GM19240 (cell line): ENCODE measurements at regions not wholly inside any gene's neighbourhood (a gene's known extent, or its start where the extent isn't known, plus 50 kb on each side); places are given as distances from the start of the nearest gene placed in this dataset.
"Not testable (repeated sequence)": the region's sequence is repeated elsewhere in the genome, so short reads cannot be mapped to it uniquely, and the experiment has no call there.

Source experiments
- DNase-seq: peaks from one replicate; pipeline ENCODE4 v3.0.0; 2011; ENCODE audit warnings: low spot score; ENCODE audit not compliant: insufficient read length

DNA sequence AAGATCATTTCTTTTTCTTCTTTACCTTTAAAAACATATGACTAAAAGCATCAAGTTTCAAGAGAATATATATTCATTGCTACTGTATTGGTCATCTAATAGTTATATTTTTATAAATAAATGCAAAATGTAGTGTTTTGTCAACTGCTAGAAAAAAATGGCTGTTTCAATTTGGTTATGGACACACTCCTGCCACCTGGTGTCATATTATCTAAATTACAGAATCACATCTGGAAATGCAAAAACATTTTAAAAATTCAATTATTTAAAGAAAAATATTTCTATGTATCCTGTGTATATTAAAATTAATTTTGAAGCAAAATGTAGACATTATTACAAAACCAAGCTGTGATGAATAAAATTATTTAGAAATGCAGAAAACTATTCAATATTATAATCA lies 329.4 kb upstream of the PCDH18 start:
- no peak for DNase-seq

GRCh38 chr4:137853424-137853823 lies 321.1 kb upstream of the PCDH18 start:
- no peak for DNase-seq

- no peak for DNase-seq
Observed at GRCh38 chr4:137852326-137852725, 320.0 kb upstream of the PCDH18 start.

DNA sequence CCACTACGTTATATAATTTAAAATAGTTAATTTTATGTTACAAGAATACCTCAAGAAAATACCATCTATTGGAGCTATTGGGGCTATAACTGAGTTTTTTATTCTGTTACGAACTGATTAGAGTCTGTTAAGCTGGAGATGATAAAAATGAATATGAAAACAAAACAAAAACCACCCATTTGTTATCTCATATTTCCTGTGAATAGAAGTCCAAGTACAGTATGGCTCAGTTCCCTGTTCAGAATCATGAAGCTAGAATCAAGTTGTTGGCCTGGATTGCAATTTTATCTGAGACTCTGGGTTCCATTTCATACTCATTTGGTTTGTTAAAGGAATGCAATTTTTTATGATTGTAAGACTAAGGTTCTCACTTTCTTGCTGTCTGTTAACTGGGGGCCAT lies 319.1 kb upstream of the PCDH18 start:
- DNase-seq, result no peak

DNA sequence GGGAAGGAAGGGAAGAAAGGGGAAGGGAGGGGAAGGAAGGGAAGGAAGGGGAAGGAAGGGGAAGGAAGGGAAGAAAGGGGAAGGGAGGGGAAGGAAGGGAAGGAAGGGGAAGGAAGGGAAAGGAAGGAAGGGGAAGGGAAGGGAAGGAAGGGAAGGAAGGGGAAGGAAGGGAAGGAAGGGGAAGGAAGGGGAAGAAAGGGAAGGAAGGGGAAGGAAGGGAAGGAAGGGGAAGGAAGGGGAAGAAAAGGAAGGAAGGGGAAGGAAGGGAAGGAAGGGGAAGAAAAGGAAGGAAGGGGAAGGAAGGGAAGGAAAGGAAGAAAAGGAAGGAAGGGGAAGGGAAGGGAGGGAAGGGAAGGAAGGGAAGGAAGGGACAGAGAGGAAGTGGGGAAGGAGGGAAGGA lies 295.7 kb upstream of the PCDH18 start:
- not testable (repeated sequence) for DNase-seq

DNA sequence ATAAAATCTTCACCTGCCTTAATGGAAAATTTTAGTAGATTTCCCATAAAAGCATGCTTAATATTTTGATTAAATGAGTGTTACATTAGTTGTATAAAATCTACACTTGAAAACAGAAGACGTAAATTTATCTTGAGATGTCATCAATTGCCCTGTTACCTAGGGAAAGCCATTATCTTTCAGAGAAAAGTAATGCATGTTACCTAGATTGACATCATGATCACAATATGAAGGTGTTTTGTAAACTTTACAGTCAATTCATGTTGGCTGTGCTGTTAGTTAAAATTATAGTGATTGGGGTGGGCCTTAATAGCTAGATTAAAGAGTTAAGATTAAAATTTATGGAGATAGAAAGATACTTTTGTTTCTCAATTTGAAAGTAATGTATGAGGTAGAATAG lies 293.2 kb upstream of the PCDH18 start:
- DNase-seq, result no peak

DNA sequence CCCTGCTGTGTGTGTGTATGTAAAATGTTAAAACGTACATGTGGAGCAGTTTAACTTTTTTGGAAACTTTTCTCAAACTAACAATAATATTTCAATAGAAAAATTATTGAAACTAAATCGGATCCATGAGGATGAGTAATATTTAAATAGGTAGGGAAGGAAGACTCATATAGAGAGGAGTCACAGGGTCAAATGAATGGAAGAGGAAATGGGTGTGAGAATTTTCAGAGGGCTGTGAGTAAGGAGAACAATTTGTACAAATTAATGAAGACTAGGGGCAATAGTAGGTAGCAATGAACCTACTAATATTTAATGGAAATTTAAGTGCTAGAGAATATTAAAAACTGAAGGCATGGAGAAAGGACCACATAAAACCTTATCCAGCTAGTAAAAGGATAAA lies 290.7 kb upstream of the PCDH18 start:
- no peak for DNase-seq

- no peak for DNase-seq
Observed at GRCh38 chr4:137819964-137820383, 287.7 kb upstream of the PCDH18 start.

DNA sequence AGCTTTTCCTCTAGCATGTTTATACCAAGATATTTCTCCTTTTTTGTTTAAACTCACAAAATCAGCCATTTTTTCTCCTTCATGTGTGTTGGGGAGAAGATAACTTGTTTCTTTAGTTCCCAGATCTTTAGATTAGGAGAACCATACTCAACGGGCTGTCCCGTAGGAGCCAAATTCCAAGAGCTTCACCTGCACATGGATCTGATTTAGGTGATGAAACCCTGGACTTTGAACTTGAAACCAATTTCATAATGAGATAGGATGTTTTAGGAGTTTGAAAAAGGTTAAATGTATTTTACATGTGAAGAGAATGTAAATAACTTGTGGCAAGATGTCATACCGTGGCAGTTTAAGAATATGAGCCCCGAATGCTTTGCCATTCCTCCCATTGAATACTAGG lies 280.0 kb upstream of the PCDH18 start:
- no peak for DNase-seq

- DNase-seq, result no peak
Observed at GRCh38 chr4:137806420-137806819, 274.1 kb upstream of the PCDH18 start.

DNA sequence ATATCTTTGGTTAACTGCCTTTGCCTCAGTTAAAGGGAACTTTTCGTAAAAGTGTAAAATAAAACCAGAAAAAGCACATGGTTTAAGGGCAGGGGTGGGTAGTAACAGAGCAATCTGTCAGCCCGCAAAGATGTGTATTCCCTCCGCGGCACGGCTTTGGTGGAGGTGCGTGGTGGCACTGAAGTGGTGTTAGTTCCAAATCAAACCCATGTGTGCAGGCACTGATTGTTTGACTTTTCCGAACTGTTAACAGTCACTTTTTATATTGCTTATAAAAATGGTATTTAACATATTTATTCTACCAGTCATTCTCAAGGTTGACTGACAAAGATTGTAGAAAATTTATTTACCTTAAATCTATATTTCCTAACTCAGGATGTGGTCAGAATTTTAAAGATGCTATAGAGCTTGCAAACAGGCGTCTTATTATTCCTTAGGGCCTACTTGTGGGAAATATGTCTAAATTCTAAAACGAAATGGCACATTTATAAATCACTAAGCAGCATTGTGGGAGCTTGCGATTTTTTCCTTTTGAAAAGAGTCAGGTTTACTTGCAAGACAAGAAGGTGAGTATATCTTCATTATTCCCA lies 272.7 kb upstream of the PCDH18 start:
- no peak for DNase-seq

- DNase-seq, result no peak
Observed at GRCh38 chr4:137800861-137801260, 268.6 kb upstream of the PCDH18 start.

GRCh38 chr4:137794764-137795254 lies 262.5 kb upstream of the PCDH18 start:
- no peak for DNase-seq

DNA sequence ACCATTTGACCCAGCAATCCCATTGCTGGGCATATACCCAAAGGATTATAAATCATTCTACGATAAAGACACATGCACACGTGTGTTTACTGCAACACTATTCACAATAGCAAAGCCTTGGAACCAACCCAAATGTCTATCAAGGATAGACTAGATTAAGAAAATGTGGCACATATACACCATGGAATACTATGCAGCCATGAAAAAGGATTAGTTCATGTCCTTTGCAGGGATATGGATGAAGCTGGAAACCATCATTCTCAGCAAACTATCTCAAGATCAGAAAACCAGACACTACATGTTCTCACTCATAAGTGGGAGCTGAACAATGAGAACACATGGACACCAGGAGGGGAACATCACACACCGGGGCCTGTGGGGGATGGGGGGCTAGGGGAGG lies 257.0 kb upstream of the PCDH18 start:
- not testable (repeated sequence) for DNase-seq

GRCh38 chr4:137783923-137784322 lies 251.6 kb upstream of the PCDH18 start:
- DNase-seq, result not testable (repeated sequence)

DNA sequence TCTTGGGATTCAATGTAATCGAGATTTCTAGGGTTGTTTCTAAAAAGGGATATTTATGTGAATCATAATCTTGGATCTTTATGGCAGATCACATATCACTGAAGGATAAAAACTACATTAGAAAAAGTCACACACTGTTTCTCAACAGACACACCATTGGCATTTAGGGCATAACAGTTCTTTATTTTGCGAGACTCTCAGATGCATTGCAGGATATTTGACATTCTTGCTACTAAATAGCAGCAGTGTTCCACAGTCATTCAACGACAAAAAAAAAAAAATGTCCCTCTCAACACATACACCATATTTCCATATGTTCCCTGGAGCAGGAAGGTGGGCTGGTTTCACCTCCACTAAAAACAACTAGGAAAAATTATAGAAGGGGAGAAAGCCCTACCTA lies 243.4 kb upstream of the PCDH18 start:
- DNase-seq, result no peak

- DNase-seq, result no peak
Observed at GRCh38 chr4:137774501-137774900, 242.2 kb upstream of the PCDH18 start.

GRCh38 chr4:137768881-137769280 lies 236.6 kb upstream of the PCDH18 start:
- no peak for DNase-seq

GRCh38 chr4:137768196-137768595 lies 235.9 kb upstream of the PCDH18 start:
- no peak for DNase-seq

DNA sequence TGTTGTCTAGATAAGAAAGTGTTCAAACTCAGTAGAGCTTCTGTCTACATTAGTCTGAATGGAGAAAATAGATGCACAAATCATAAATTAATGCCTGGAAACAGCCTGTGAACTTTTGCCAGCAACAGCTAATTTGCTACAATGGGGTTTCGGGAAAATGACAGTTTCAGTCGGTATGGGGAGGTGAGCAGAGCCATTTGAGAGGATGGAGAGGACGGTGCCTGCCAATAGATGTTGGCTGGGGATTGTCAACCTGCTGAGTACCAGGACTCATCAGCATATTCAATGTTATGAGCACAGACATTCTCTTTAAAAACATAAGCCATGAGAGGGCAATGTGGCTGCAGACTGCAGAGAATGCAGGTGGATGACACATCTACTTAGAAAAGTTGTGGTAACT lies 230.3 kb upstream of the PCDH18 start:
- no peak for DNase-seq

- DNase-seq, result no peak
Observed at GRCh38 chr4:137754652-137755471, 222.6 kb upstream of the PCDH18 start.

- DNase-seq, result no peak
Observed at GRCh38 chr4:137749466-137749865, 217.2 kb upstream of the PCDH18 start.

GRCh38 chr4:137748616-137749015 lies 216.3 kb upstream of the PCDH18 start:
- no peak for DNase-seq
